HCT116 (cell line): ENCODE measurements at regions not wholly inside any gene's neighbourhood (a gene's known extent, or its start where the extent isn't known, plus 50 kb on each side); places are given as distances from the start of the nearest gene placed in this dataset.

Source experiments
- ATAC-seq: fragments of 200-7000 bp; cut with Tn5 transposase; 2 replicates; pipeline ENCODE4 v1.9.1; 2020; ENCODE audit warnings: mild to moderate bottlenecking, moderate library complexity
- BruUV-seq: library from RNA; stranded (reverse); fragments of 400-500 nt; replicated peaks from 2 replicates; lab custom pipeline; 2021; lab: Mats Ljungman, UMichigan
- CTCF ChIA-PET: fragments of 300-600 bp; sonication (Branson Sonifier 250); formaldehyde crosslinking; loops from one replicate; lab custom pipeline; 2021; ENCODE audit warnings: antibody characterized with exemption; lab: Charles Lee
- POLR2A ChIA-PET: fragments of 300-600, 350-600 bp; sonication (Branson Sonifier 250); formaldehyde crosslinking; loops from one replicate; lab custom pipeline; 2021; ENCODE audit warnings: antibody characterized with exemption; lab: Charles Lee
- RAD21 ChIA-PET, 2 experiments: fragments of 300-600 bp; sonication (Branson Sonifier 250); formaldehyde crosslinking; loops; one replicate each; lab custom pipeline; 2023; ENCODE audit warnings: low total read pairs in 2 of 2; ENCODE audit not compliant: uncharacterized antibody in 2 of 2, unreplicated experiment in 2 of 2, low non-redundant PET in 1 of 2; lab: Charles Lee
- DNase-seq: peaks from one replicate; pipeline ENCODE4 v3.0.0-alpha.2; 2010; ENCODE audit warnings: low read depth, low spot score
- H2AFZ ChIP-seq: fragments of 200-600 bp; shearing (Covaris generic), sonication (generic); 2 replicates; pipeline ENCODE4 v1.6.1; 2017; ENCODE audit warnings: low read depth, mixed run types, mixed read lengths, antibody characterized with exemption, low read length; ENCODE audit not compliant: poor library complexity, severe bottlenecking
- H3K27ac ChIP-seq: 2 replicates; pipeline ENCODE4 v1.5.1; 2012; ENCODE audit warnings: low read depth, low read length
- H3K27me3 ChIP-seq: fragments of 200-600 bp; sonication (generic); 2 replicates; pipeline ENCODE4 v1.6.1; 2016; ENCODE audit warnings: mixed run types, low read length, mixed read lengths; ENCODE audit not compliant: insufficient read depth
- H3K36me3 ChIP-seq, 2 experiments: fragments of 200-500 bp in 1 of 2; fragments of 200-600 bp in 1 of 2; sonication (Bioruptor generic) in 1 of 2; sonication (generic) in 1 of 2; 2 replicates each; pipeline versions ENCODE4 v1.5.1 to v1.6.1; 2014 to 2016; ENCODE audit warnings: low read length in 2 of 2, inconsistent platforms in 1 of 2, mixed read lengths in 1 of 2, mixed run types in 1 of 2; ENCODE audit not compliant: insufficient read depth in 2 of 2, control insufficient read depth in 1 of 2
- H3K4me1 ChIP-seq, 2 experiments: fragments of 200-600 bp in 1 of 2; sonication (generic) in 1 of 2; 2 replicates each; pipeline versions ENCODE4 v1.5.1 to v1.6.1; 2012 to 2017; ENCODE audit warnings: low read length in 2 of 2, inconsistent platforms in 1 of 2, mild to moderate bottlenecking in 1 of 2, mixed read lengths in 1 of 2, mixed run types in 1 of 2, moderate library complexity in 1 of 2; ENCODE audit not compliant: insufficient read depth in 2 of 2, control insufficient read depth in 1 of 2
- H3K4me2 ChIP-seq: fragments of 200-600 bp; sonication (generic); 2 replicates; pipeline ENCODE4 v1.6.1; 2017; ENCODE audit warnings: mixed run types, low read length, mixed read lengths
- H3K4me3 ChIP-seq, 2 experiments: fragments of 200-600 bp in 1 of 2; sonication (generic) in 1 of 2; replicated peaks in 1 of 2; 2 replicates each; pipeline ENCODE4 v1.5.1; 2011 to 2016; ENCODE audit warnings: low read length in 2 of 2, control low read depth in 1 of 2, low read depth in 1 of 2, mild to moderate bottlenecking in 1 of 2, mixed read lengths in 1 of 2, mixed run types in 1 of 2
- H3K79me2 ChIP-seq: fragments of 200-600 bp; sonication (generic); 2 replicates; pipeline ENCODE4 v1.6.1; 2017; ENCODE audit warnings: mild to moderate bottlenecking, mixed run types, low read length, moderate library complexity, mixed read lengths; ENCODE audit not compliant: insufficient read depth
- H3K9ac ChIP-seq: fragments of 200-600 bp; sonication (generic); 2 replicates; pipeline ENCODE4 v1.6.1; 2016; ENCODE audit warnings: low read length, mixed read lengths
- H3K9me2 ChIP-seq: fragments of 200-600 bp; sonication (generic), shearing (Covaris generic); 2 replicates; pipeline ENCODE4 v1.6.1; 2017; ENCODE audit warnings: mixed run types, mild to moderate bottlenecking, moderate library complexity; ENCODE audit not compliant: insufficient read depth
- H3K9me3 ChIP-seq, 2 experiments: fragments of 200-500 bp in 1 of 2; fragments of 200-600 bp in 1 of 2; sonication (Bioruptor generic) in 1 of 2; sonication (generic) in 1 of 2; 2 replicates each; pipeline ENCODE4 v1.6.1; 2014 to 2017; ENCODE audit warnings: low read length in 2 of 2, mixed read lengths in 2 of 2, inconsistent platforms in 1 of 2, low read depth in 1 of 2, mild to moderate bottlenecking in 1 of 2, mixed run types in 1 of 2, moderate library complexity in 1 of 2; ENCODE audit not compliant: control insufficient read depth in 1 of 2, insufficient read depth in 1 of 2
- H4K20me1 ChIP-seq: fragments of 200-600 bp; sonication (generic), shearing (Covaris generic); 2 replicates; pipeline ENCODE4 v1.6.1; 2017; ENCODE audit warnings: mixed run types, mild to moderate bottlenecking, moderate library complexity; ENCODE audit not compliant: insufficient read depth
- CBX3 ChIP-seq: IDR thresholded peaks from 2 replicates; pipeline ENCODE4 v1.6.1; 2012; ENCODE audit warnings: low read depth
- CEBPB ChIP-seq: IDR thresholded peaks from 2 replicates; pipeline ENCODE4 v1.6.1; 2012; ENCODE audit warnings: low read depth
- EGR1 ChIP-seq: IDR thresholded peaks from 2 replicates; pipeline ENCODE4 v1.6.1; 2012; ENCODE audit warnings: low read depth
- EZH2 ChIP-seq: fragments of 200-600 bp; sonication (generic); IDR thresholded peaks from 2 replicates; pipeline ENCODE4 v1.6.1; 2017; ENCODE audit warnings: antibody characterized with exemption, mixed run types
- EZH2phosphoT487 ChIP-seq: fragments of 200-600 bp; IDR thresholded peaks from 2 replicates; pipeline ENCODE4 v1.6.1; 2018; ENCODE audit warnings: antibody characterized with exemption, borderline replicate concordance
- FOSL1 ChIP-seq: IDR thresholded peaks from 2 replicates; pipeline ENCODE4 v1.6.1; 2012; ENCODE audit warnings: low read depth
- JUND ChIP-seq: IDR thresholded peaks from 2 replicates; pipeline ENCODE4 v1.6.1; 2012
- POLR2A ChIP-seq: IDR thresholded peaks from 2 replicates; pipeline ENCODE4 v1.7.0; 2011; ENCODE audit warnings: borderline replicate concordance; ENCODE audit not compliant: insufficient read depth, insufficient read length; ENCODE audit errors: extremely low read depth
- POLR2AphosphoS5 ChIP-seq: IDR thresholded peaks from 2 replicates; pipeline ENCODE4 v1.6.1; 2011; ENCODE audit warnings: mild to moderate bottlenecking, low read depth, low read length, moderate library complexity
- RAD21 ChIP-seq: IDR thresholded peaks from 2 replicates; pipeline ENCODE4 v1.6.1; 2012; ENCODE audit warnings: low read depth, mild to moderate bottlenecking
- SP1 ChIP-seq: IDR thresholded peaks from 2 replicates; pipeline ENCODE4 v1.6.1; 2012; ENCODE audit warnings: low read depth
- SRF ChIP-seq: IDR thresholded peaks from 2 replicates; pipeline ENCODE4 v1.6.1; 2012; ENCODE audit warnings: low read depth
- TCF7L2 ChIP-seq: IDR thresholded peaks from 2 replicates; pipeline ENCODE4 v1.7.0; 2011; ENCODE audit warnings: borderline replicate concordance, inconsistent platforms; ENCODE audit not compliant: insufficient read depth, insufficient read length; ENCODE audit errors: extremely low read depth
- YY1 ChIP-seq: IDR thresholded peaks from 2 replicates; pipeline ENCODE4 v1.6.1; 2011; ENCODE audit warnings: low read length, low read depth, moderate library complexity, mild to moderate bottlenecking; ENCODE audit not compliant: insufficient replicate concordance; ENCODE audit errors: extremely low read depth
- ZNF274 ChIP-seq: fragments of 200-500 bp; sonication (Bioruptor generic); IDR thresholded peaks from 2 replicates; pipeline ENCODE4 v1.6.1; 2014; ENCODE audit warnings: mild to moderate bottlenecking, low read depth, low read length, inconsistent platforms
- intact Hi-C: fragments of 100-400 bp; cut with micrococcal nuclease; formaldehyde crosslinking; loops from 2 replicates; pipeline ENCODE4 v1.10.0; 2022
- TF ChIP-seq, protein P1 (sequence below): IDR thresholded peaks from 2 replicates; pipeline ENCODE4 v1.6.1; 2011; ENCODE audit warnings: mild to moderate bottlenecking, low read length, moderate library complexity; ENCODE audit not compliant: insufficient replicate concordance; ENCODE audit errors: extremely low read depth
- TF ChIP-seq, protein P2 (sequence below): IDR thresholded peaks from 2 replicates; pipeline ENCODE4 v1.6.1; 2012
- TF ChIP-seq, protein P3 (sequence below): IDR thresholded peaks from 2 replicates; pipeline ENCODE4 v1.6.1; 2012
- TF ChIP-seq, protein P4 (sequence below), 3 experiments: fragments of 200-600 bp in 1 of 3; sonication (generic) in 1 of 3; IDR thresholded peaks in 2 of 3; conservative IDR thresholded peaks in 1 of 3; 2 replicates each; pipeline ENCODE4 v1.5.1; 2012 to 2017; ENCODE audit warnings: low read depth in 2 of 3, low read length in 2 of 3, antibody characterized with exemption in 1 of 3, borderline replicate concordance in 1 of 3, control low read depth in 1 of 3, mild to moderate bottlenecking in 1 of 3, mixed read lengths in 1 of 3, mixed run types in 1 of 3, moderate library complexity in 1 of 3; ENCODE audit not compliant: insufficient read depth in 1 of 3

DNA sequence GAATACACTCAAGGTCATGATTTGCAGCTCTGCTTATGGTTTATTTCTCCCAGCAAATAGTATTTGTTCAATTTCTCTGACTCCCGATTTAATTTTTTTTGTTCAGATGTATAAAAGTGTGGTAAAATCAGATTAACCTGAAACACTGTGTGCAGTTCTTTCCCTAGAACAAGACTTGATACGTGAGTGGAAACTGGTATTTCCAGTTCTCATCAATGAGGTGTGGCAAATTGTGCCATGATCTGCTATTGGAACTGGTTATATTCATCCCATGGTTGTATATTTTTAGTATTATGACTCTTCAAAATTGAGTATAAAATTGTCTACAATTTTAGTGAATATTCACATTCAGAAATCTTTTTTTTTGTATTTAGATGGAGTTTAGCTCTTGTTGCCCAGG, 76.8 kb upstream of the IVNS1ABP start:
- H3K4me1 ChIP-seq: no peaks in the 10 kb centered on the region
- intact Hi-C loops: no loop called here
- POLR2A ChIA-PET: no interaction called here
- no peaks in the 10 kb centered on the region for H3K36me3 ChIP-seq
- no peaks in the 10 kb centered on the region for H3K9me3 ChIP-seq
- H3K9me2 ChIP-seq: no peaks in the 10 kb centered on the region
- no peak overlapping the region for H3K4me3 ChIP-seq
- H3K79me2 ChIP-seq: no peaks in the 10 kb centered on the region
- H4K20me1 ChIP-seq: no peaks in the 10 kb centered on the region
- H2AFZ ChIP-seq: no peak overlapping the region
- no peak for ATAC-seq
- no peak for TF ChIP-seq ZNF274
- TF ChIP-seq POLR2A: no peak
- TF ChIP-seq, protein P1, sequence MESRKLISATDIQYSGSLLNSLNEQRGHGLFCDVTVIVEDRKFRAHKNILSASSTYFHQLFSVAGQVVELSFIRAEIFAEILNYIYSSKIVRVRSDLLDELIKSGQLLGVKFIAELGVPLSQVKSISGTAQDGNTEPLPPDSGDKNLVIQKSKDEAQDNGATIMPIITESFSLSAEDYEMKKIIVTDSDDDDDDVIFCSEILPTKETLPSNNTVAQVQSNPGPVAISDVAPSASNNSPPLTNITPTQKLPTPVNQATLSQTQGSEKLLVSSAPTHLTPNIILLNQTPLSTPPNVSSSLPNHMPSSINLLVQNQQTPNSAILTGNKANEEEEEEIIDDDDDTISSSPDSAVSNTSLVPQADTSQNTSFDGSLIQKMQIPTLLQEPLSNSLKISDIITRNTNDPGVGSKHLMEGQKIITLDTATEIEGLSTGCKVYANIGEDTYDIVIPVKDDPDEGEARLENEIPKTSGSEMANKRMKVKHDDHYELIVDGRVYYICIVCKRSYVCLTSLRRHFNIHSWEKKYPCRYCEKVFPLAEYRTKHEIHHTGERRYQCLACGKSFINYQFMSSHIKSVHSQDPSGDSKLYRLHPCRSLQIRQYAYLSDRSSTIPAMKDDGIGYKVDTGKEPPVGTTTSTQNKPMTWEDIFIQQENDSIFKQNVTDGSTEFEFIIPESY: no peak
- TF ChIP-seq YY1: no peak
- no peak for TF ChIP-seq CEBPB
- no peak for TF ChIP-seq POLR2AphosphoS5
- TF ChIP-seq SRF: no peak
- TF ChIP-seq, protein P2, sequence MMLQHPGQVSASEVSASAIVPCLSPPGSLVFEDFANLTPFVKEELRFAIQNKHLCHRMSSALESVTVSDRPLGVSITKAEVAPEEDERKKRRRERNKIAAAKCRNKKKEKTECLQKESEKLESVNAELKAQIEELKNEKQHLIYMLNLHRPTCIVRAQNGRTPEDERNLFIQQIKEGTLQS: no peak
- TF ChIP-seq EGR1: no peak
- TF ChIP-seq RAD21: no peak
- no peak for TF ChIP-seq EZH2
- TF ChIP-seq EZH2phosphoT487: no peak
- TF ChIP-seq, protein P3, sequence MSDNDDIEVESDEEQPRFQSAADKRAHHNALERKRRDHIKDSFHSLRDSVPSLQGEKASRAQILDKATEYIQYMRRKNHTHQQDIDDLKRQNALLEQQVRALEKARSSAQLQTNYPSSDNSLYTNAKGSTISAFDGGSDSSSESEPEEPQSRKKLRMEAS: no peak
- TF ChIP-seq CBX3: no peak
- TF ChIP-seq, protein P4, sequence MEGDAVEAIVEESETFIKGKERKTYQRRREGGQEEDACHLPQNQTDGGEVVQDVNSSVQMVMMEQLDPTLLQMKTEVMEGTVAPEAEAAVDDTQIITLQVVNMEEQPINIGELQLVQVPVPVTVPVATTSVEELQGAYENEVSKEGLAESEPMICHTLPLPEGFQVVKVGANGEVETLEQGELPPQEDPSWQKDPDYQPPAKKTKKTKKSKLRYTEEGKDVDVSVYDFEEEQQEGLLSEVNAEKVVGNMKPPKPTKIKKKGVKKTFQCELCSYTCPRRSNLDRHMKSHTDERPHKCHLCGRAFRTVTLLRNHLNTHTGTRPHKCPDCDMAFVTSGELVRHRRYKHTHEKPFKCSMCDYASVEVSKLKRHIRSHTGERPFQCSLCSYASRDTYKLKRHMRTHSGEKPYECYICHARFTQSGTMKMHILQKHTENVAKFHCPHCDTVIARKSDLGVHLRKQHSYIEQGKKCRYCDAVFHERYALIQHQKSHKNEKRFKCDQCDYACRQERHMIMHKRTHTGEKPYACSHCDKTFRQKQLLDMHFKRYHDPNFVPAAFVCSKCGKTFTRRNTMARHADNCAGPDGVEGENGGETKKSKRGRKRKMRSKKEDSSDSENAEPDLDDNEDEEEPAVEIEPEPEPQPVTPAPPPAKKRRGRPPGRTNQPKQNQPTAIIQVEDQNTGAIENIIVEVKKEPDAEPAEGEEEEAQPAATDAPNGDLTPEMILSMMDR (IDR thresholded peaks at IDR 0.05 in 2 of 3, conservative IDR thresholded peaks at IDR 0.05 in 1 of 3; ENCODE audit: borderline replicate concordance in 1 of 3, insufficient read depth in 1 of 3, low read depth in 2 of 3, low read length in 2 of 3): no peak
- no peak for TF ChIP-seq FOSL1
- no peak for TF ChIP-seq SP1
- no peak for TF ChIP-seq JUND
- TF ChIP-seq TCF7L2: no peak
- TF ChIP-seq, all 23 proteins: peak for 0
- Histone ChIP-seq H3K4me2 (no peak overlapping the region), H3K27ac (no peak overlapping the region), H3K27me3 (no peaks in the 10 kb centered on the region), H3K9ac (no peak overlapping the region)
- no peak for DNase-seq
- ChIA-PET CTCF (no interaction called here), RAD21 (no interaction called here)
- no TSS peak for BruUV-seq
